ENCODE measurements at regions not wholly inside any gene's neighbourhood (a gene's known extent, or its start where the extent isn't known, plus 50 kb on each side); places are given as distances from the start of the nearest gene placed in this dataset.
"Not testable (repeated sequence)": the region's sequence is repeated elsewhere in the genome, so short reads cannot be mapped to it uniquely, and the experiment has no call there.

DNA sequence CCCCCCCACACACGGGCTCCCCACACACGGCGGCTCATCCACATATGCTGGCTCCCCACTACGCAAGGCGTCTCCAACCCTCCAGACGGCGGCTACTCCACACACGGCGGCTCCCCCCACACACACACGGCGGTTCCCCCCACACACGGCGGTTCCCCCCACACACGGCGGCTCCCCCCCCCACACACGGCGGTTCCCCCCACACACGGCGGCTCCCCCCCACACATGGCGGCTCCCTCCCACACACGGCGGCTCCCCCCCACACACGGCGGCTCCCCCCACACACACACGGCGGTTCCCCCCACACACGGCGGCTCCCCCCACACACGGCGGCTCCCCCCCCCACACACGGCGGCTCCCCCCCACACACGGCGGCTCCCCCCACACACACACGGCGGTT is 97.1 kb downstream of the TTLL2 start:
- not testable (repeated sequence) for H3K27me3 Mint-ChIP-seq, H3K4me3 Mint-ChIP-seq, H3K27ac Mint-ChIP-seq, H3K4me1 Mint-ChIP-seq, H3K9me3 Mint-ChIP-seq, H3K36me3 Mint-ChIP-seq

DNA sequence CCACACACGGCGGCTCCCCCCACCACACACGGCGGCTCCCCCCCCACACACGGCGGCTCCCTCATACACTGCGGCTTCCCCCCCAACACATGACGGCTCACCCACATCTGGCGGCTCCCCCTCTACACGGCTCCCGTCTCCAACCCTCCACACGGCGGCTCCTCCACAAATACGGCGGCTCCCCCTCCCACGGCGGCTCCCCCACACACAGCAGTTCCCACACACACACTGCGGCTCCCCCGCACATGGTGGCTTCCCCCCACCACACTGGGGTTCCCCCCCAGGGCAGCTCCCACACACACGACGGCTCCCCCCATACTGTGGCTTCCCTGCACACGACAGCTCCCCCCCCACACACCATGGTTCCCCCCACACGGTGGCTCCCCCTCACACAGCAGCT is 98.0 kb downstream of the TTLL2 start:
- H3K36me3 Mint-ChIP-seq = no peaks in the 10 kb centered on the region
- H3K27ac Mint-ChIP-seq = no peak overlapping the region
- peaks cover 5% of the 10 kb centered on the region for H3K27me3 Mint-ChIP-seq
- H3K9me3 Mint-ChIP-seq = peaks cover 0 to 2% (median 0%) of the 10 kb centered on the region in 3 donors
- no peak overlapping the region for H3K4me3 Mint-ChIP-seq
- H3K4me1 Mint-ChIP-seq = no peaks in the 10 kb centered on the region

DNA sequence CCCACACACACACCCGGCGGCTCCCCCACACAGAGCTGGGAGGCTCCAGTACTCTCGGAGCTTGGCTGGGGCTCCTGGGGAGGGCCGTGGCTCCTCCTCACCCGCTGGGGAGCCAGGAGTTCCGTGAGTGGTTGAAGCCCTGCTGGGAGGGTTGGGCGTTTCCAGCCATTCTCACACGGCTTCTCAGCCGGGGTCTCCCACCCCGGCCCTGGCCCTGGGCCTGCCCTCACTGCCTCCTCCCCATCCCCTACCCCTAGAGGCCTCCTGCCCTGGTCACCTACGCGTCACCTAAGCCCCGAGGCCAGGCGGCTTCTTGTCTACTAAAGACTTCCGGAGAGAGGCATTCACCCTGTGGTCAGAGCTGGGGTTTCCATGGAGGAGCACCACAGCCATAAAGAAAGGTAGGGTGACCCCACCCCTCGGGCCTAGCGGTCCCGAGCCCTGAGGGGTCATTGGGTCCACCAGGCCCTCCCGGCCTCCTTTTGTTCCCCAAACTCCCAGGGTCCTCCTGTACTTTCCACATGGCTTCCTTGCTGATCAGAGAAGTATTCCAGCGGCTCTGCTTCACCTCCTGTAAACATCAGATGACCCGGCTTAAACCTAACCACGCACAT is 99.3 kb downstream of the TTLL2 start:
- no peaks in the 10 kb centered on the region for H3K4me1 Mint-ChIP-seq
- peaks cover 0 to 4% (median 0%) of the 10 kb centered on the region in 3 donors for H3K9me3 Mint-ChIP-seq
- H3K27me3 Mint-ChIP-seq = peaks cover 5% of the 10 kb centered on the region
- no peak overlapping the region for H3K4me3 Mint-ChIP-seq
- no peak overlapping the region for H3K27ac Mint-ChIP-seq
- no peaks in the 10 kb centered on the region for H3K36me3 Mint-ChIP-seq

- Mint-ChIP-seq H3K36me3 (no peaks in the 10 kb centered on the region), H3K4me3 (no peak overlapping the region), H3K9me3 (peaks cover 0 to 10% (median 0%) of the 10 kb centered on the region in 3 donors), H3K27ac (no peak overlapping the region), H3K27me3 (peaks cover 5% of the 10 kb centered on the region), H3K4me1 (no peaks in the 10 kb centered on the region)
Measured at GRCh38 chr6:167424700-167425099, 99.8 kb downstream of the TTLL2 start.

- no peak overlapping the region for H3K4me3 Mint-ChIP-seq
- peaks cover 4% of the 10 kb centered on the region for H3K27me3 Mint-ChIP-seq
- H3K36me3 Mint-ChIP-seq = no peaks in the 10 kb centered on the region
- H3K9me3 Mint-ChIP-seq = peaks cover 0 to 14% (median 0%) of the 10 kb centered on the region in 3 donors
- no peaks in the 10 kb centered on the region for H3K4me1 Mint-ChIP-seq
- H3K27ac Mint-ChIP-seq = no peak overlapping the region
Measured at GRCh38 chr6:167426084-167426483, 101.2 kb downstream of the TTLL2 start.

GRCh38 chr6:167426651-167427050 is 101.8 kb downstream of the TTLL2 start:
- H3K4me3 Mint-ChIP-seq = no peak overlapping the region
- H3K27ac Mint-ChIP-seq = no peak overlapping the region
- H3K36me3 Mint-ChIP-seq = no peaks in the 10 kb centered on the region
- peaks cover 4% of the 10 kb centered on the region for H3K27me3 Mint-ChIP-seq
- peaks cover 0 to 14% (median 0%) of the 10 kb centered on the region in 3 donors for H3K9me3 Mint-ChIP-seq
- no peaks in the 10 kb centered on the region for H3K4me1 Mint-ChIP-seq

- H3K4me1 Mint-ChIP-seq = no peaks in the 10 kb centered on the region
- no peaks in the 10 kb centered on the region for H3K36me3 Mint-ChIP-seq
- H3K27ac Mint-ChIP-seq = no peak overlapping the region
- H3K4me3 Mint-ChIP-seq = no peak overlapping the region
- H3K27me3 Mint-ChIP-seq = peaks cover 4% of the 10 kb centered on the region
- peaks cover 0 to 14% (median 0%) of the 10 kb centered on the region in 3 donors for H3K9me3 Mint-ChIP-seq
Measured at GRCh38 chr6:167428664-167429333, 103.9 kb downstream of the TTLL2 start.

DNA sequence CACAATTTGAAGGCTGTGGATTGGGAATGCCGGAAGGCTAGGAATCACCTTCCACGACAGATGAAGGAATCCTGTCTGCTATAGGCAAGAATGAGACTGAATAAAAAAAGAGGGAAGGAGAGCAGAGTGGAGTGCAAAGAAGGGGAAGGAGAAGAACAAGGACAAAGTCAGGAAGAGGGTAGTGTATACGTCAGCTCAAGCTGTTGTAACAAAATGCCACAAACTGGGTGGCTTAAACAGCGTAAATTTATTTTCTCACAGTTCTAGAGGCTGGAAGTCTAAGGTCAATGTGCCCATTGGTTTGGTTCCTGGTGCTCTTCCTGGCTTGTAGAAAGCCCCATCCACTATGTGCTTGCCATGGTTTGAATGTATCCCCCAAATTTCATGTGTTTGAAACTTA is 104.5 kb downstream of the TTLL2 start:
- Mint-ChIP-seq H3K9me3 (peaks cover 0 to 14% (median 0%) of the 10 kb centered on the region in 3 donors), H3K27me3 (peaks cover 4% of the 10 kb centered on the region)

DNA sequence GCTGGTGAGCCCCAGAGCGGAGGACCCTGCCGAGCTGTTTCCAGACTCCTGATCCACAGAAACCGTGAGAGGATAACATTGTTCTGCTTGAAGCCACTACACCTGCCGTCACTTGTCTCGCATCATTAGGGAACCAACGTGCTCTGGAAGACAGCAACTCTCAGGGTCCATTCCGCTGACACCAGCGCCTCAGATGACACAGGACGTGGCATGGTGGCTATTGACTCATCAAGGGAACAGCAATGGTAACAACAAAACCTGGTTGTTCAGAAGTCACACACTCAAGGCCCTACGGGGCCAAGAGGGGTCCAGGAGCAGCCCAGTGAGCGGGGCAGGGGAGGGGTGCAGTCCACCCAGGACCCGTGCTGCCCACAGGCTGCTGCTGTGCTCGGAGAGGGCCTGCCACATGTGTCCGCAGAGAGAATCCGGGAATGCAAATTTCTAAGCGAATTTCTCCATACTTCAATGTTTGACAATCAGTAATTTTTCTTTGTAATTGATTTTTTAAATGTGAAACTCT is 110.4 kb downstream of the TTLL2 start:
- H3K9me3 Mint-ChIP-seq = no peaks in the 10 kb centered on the region
- no peaks in the 10 kb centered on the region for H3K36me3 Mint-ChIP-seq
- H3K27ac Mint-ChIP-seq = no peak overlapping the region
- no peak overlapping the region for H3K4me3 Mint-ChIP-seq
- no peaks in the 10 kb centered on the region for H3K4me1 Mint-ChIP-seq
- peaks cover 9% of the 10 kb centered on the region for H3K27me3 Mint-ChIP-seq

More for the DNA sequence above, 104.5 kb downstream of the TTLL2 start:
- Mint-ChIP-seq H3K27ac (no peak overlapping the region), H3K4me1 (no peaks in the 10 kb centered on the region), H3K36me3 (no peaks in the 10 kb centered on the region), H3K4me3 (no peak overlapping the region)

GRCh38 chr6:167437888-167438484 is 113.1 kb downstream of the TTLL2 start:
- Mint-ChIP-seq H3K4me1 (no peaks in the 10 kb centered on the region), H3K36me3 (no peaks in the 10 kb centered on the region)

GRCh38 chr6:167441715-167442206 is 116.9 kb downstream of the TTLL2 start:
- no peaks in the 10 kb centered on the region for H3K4me1 Mint-ChIP-seq
- peaks cover 8% of the 10 kb centered on the region for H3K27me3 Mint-ChIP-seq
- no peaks in the 10 kb centered on the region for H3K9me3 Mint-ChIP-seq
- H3K27ac Mint-ChIP-seq = no peak overlapping the region
- H3K36me3 Mint-ChIP-seq = no peaks in the 10 kb centered on the region
- no peak overlapping the region for H3K4me3 Mint-ChIP-seq

More at GRCh38 chr6:167437888-167438484, 113.1 kb downstream of the TTLL2 start:
- H3K4me3 Mint-ChIP-seq = no peak overlapping the region
- H3K27ac Mint-ChIP-seq = no peak overlapping the region
- no peaks in the 10 kb centered on the region for H3K9me3 Mint-ChIP-seq
- peaks cover 8% of the 10 kb centered on the region for H3K27me3 Mint-ChIP-seq

GRCh38 chr6:167442245-167442644 is 117.4 kb downstream of the TTLL2 start:
- H3K4me3 Mint-ChIP-seq = no peak overlapping the region
- H3K9me3 Mint-ChIP-seq = no peaks in the 10 kb centered on the region
- no peak overlapping the region for H3K27ac Mint-ChIP-seq
- H3K27me3 Mint-ChIP-seq = peaks cover 5% of the 10 kb centered on the region
- no peaks in the 10 kb centered on the region for H3K36me3 Mint-ChIP-seq
- no peaks in the 10 kb centered on the region for H3K4me1 Mint-ChIP-seq

GRCh38 chr6:167442796-167443680 is 118.2 kb downstream of the TTLL2 start:
- Mint-ChIP-seq H3K4me3 (no peak overlapping the region), H3K27ac (no peak overlapping the region), H3K36me3 (no peaks in the 10 kb centered on the region), H3K27me3 (peaks cover 2% of the 10 kb centered on the region), H3K9me3 (no peaks in the 10 kb centered on the region), H3K4me1 (no peaks in the 10 kb centered on the region)

- no peak overlapping the region for H3K27ac Mint-ChIP-seq
- H3K4me3 Mint-ChIP-seq = no peak overlapping the region
- no peaks in the 10 kb centered on the region for H3K27me3 Mint-ChIP-seq
- H3K36me3 Mint-ChIP-seq = no peaks in the 10 kb centered on the region
- no peaks in the 10 kb centered on the region for H3K4me1 Mint-ChIP-seq
- no peaks in the 10 kb centered on the region for H3K9me3 Mint-ChIP-seq
Measured at GRCh38 chr6:167444602-167445346, 119.9 kb downstream of the TTLL2 start.
